Endothelial cell of umbilical vein (primary cell): ENCODE measurements at regions not wholly inside any gene's neighbourhood (a gene's known extent, or its start where the extent isn't known, plus 50 kb on each side); places are given as distances from the start of the nearest gene placed in this dataset.
"Not testable (repeated sequence)": the region's sequence is repeated elsewhere in the genome, so short reads cannot be mapped to it uniquely, and the experiment has no call there.

Experiments
- BruUV-seq: library from RNA; stranded (reverse); fragments of 400-500 nt; replicated peaks from 2 replicates; lab custom pipeline; 2021; lab: Mats Ljungman, UMichigan
- CTCF ChIA-PET: fragments of 300-600, 350-600 bp; sonication (Branson Sonifier 250); formaldehyde crosslinking; loops from one replicate; lab custom pipeline; 2021; ENCODE audit warnings: antibody characterized with exemption, inconsistent platforms; lab: Charles Lee
- POLR2A ChIA-PET: fragments of 300-600, 350-600 bp; sonication (Branson Sonifier 250); formaldehyde crosslinking; loops from one replicate; lab custom pipeline; 2021; ENCODE audit warnings: antibody characterized with exemption, inconsistent platforms; lab: Charles Lee
- DNase-seq: peaks from one replicate; pipeline ENCODE4 v3.0.0-alpha.2; 2011; ENCODE audit warnings: low read depth, low spot score
- FAIRE-seq: peaks from 2 replicates; lab custom pipeline; 2011; peaks lifted over from hg19 to GRCh38; lab: Jason Lieb, UNC
- H2AFZ ChIP-seq: 2 replicates; pipeline ENCODE4 v1.6.0; 2012; ENCODE audit warnings: low read depth, low read length, control low read depth, inconsistent platforms
- H3K27ac ChIP-seq: 2 replicates; pipeline ENCODE4 v1.5.1; 2011; ENCODE audit warnings: low read depth, mild to moderate bottlenecking, control low read depth, low read length, moderate library complexity; ENCODE audit not compliant: insufficient read depth
- H3K27me3 ChIP-seq, 2 experiments: 2 replicates each; pipeline versions ENCODE4 v1.6.0 to v1.6.1; 2011; ENCODE audit warnings: low read length in 2 of 2, mixed read lengths in 1 of 2; ENCODE audit not compliant: control insufficient read depth in 2 of 2, insufficient read depth in 2 of 2
- H3K36me3 ChIP-seq, 2 experiments: 2 replicates in 1 of 2; 3 replicates in 1 of 2; pipeline ENCODE4 v1.5.1; 2011; ENCODE audit warnings: low read length in 2 of 2, mild to moderate bottlenecking in 1 of 2, moderate library complexity in 1 of 2; ENCODE audit not compliant: control insufficient read depth in 2 of 2, insufficient read depth in 2 of 2; ENCODE audit errors: extremely low read depth in 1 of 2
- H3K4me1 ChIP-seq: 3 replicates; pipeline ENCODE4 v1.5.1; 2011; ENCODE audit warnings: mild to moderate bottlenecking, low read length; ENCODE audit not compliant: control insufficient read depth, insufficient read depth; ENCODE audit errors: extremely low read depth
- H3K4me2 ChIP-seq: 2 replicates; pipeline ENCODE4 v1.6.1; 2011; ENCODE audit warnings: low read length, control low read depth, mixed read lengths; ENCODE audit not compliant: insufficient read depth
- H3K4me3 ChIP-seq, 3 experiments: fragments of 200-600 bp in 1 of 3; sonication (generic), shearing (Covaris generic) in 1 of 3; replicated peaks in 1 of 3; 2 replicates each; pipeline ENCODE4 v1.5.1; 2011 to 2016; ENCODE audit warnings: control low read depth in 3 of 3, low read length in 3 of 3, mild to moderate bottlenecking in 2 of 3, inconsistent platforms in 1 of 3, low read depth in 1 of 3, moderate library complexity in 1 of 3; ENCODE audit not compliant: insufficient read depth in 1 of 3
- H3K79me2 ChIP-seq: 2 replicates; pipeline ENCODE4 v1.6.0; 2012; ENCODE audit warnings: low read length, inconsistent platforms; ENCODE audit not compliant: control insufficient read depth, insufficient read depth
- H3K9ac ChIP-seq: replicated peaks from 2 replicates; pipeline ENCODE3; 2011; ENCODE audit warnings: low read length, control low read depth; ENCODE audit not compliant: insufficient read depth; ENCODE audit errors: extremely low read depth
- H3K9me1 ChIP-seq: replicated peaks from 3 replicates; pipeline ENCODE4 v1.6.0; 2011; ENCODE audit warnings: mild to moderate bottlenecking, low read length; ENCODE audit not compliant: control insufficient read depth, insufficient read depth; ENCODE audit errors: extremely low read depth
- H3K9me3 ChIP-seq: replicated peaks from 2 replicates; pipeline ENCODE4 v1.5.1; 2012; ENCODE audit warnings: low read length, inconsistent platforms; ENCODE audit not compliant: control insufficient read depth, insufficient read depth
- H4K20me1 ChIP-seq: replicated peaks from 2 replicates; pipeline ENCODE3; 2011; ENCODE audit warnings: mild to moderate bottlenecking, low read length; ENCODE audit not compliant: control insufficient read depth, insufficient read depth; ENCODE audit errors: extremely low read depth
- CTCF ChIP-seq, 2 donors: IDR thresholded peaks; 1 replicate in 1 of 2; 2 replicates in 1 of 2; pipeline ENCODE4 v1.5.1; 2011; ENCODE audit warnings: low read length in 2 of 2, mild to moderate bottlenecking in 2 of 2, moderate library complexity in 2 of 2, control low read depth in 1 of 2, inconsistent platforms in 1 of 2, low read depth in 1 of 2; ENCODE audit not compliant: insufficient read depth in 1 of 2; ENCODE audit errors: extremely low read depth in 1 of 2
- EZH2 ChIP-seq: IDR thresholded peaks from 2 replicates; pipeline ENCODE4 v1.6.1; 2012; ENCODE audit warnings: borderline replicate concordance, low read depth, mild to moderate bottlenecking, moderate library complexity, low read length, inconsistent platforms; ENCODE audit not compliant: severe bottlenecking
- FOS ChIP-seq: IDR thresholded peaks from 2 replicates; pipeline ENCODE4 v1.6.1; 2011; ENCODE audit warnings: mild to moderate bottlenecking, low read length, moderate library complexity, borderline replicate concordance; ENCODE audit not compliant: insufficient read depth
- GATA2 ChIP-seq: IDR thresholded peaks from 2 replicates; pipeline ENCODE4 v1.7.0; 2011; ENCODE audit warnings: low read depth, mild to moderate bottlenecking, moderate library complexity, mixed read lengths, low read length; ENCODE audit not compliant: insufficient read length, insufficient read depth
- JUN ChIP-seq: IDR thresholded peaks from 2 replicates; pipeline ENCODE4 v1.6.1; 2011; ENCODE audit warnings: borderline replicate concordance, low read depth; ENCODE audit not compliant: insufficient read length, insufficient read depth
- MAX ChIP-seq: IDR thresholded peaks from 2 replicates; pipeline ENCODE4 v1.6.1; 2011; ENCODE audit not compliant: insufficient read depth, insufficient read length
- MYC ChIP-seq: IDR thresholded peaks from one replicate; pipeline ENCODE4 v1.6.1; 2011; ENCODE audit warnings: mild to moderate bottlenecking, low read depth, low read length
- POLR2A ChIP-seq: IDR thresholded peaks from 2 replicates; pipeline ENCODE4 v1.6.1; 2012; ENCODE audit warnings: low read depth, mild to moderate bottlenecking, control low read depth, low read length
- POLR2AphosphoS5 ChIP-seq: IDR thresholded peaks from 2 replicates; pipeline ENCODE4 v1.6.1; 2012; ENCODE audit warnings: low read depth, mild to moderate bottlenecking, control low read depth, low read length, moderate library complexity; ENCODE audit not compliant: insufficient read depth
- dilution Hi-C: fragments of 300-500 bp; cut with MboI; formaldehyde crosslinking; loops from one replicate; pipeline ENCODE4 v1.15.0; 2019; ENCODE audit warnings: low sequenced_read_pairs; ENCODE audit not compliant: extremely low pct_ligation_motif_present
- intact Hi-C: fragments of 100-400 bp; cut with micrococcal nuclease; formaldehyde crosslinking; loops from one replicate; pipeline ENCODE4 v1.10.0; 2022

- intact Hi-C loops (no loop called here), dilution Hi-C loops (no loop called here)
- H3K9me1 ChIP-seq: no peaks in the 10 kb centered on the region
- no peaks in the 10 kb centered on the region for H4K20me1 ChIP-seq
- no peak overlapping the region for H3K4me3 ChIP-seq
- H3K9me3 ChIP-seq: peaks cover 5% of the 10 kb centered on the region
- no peak overlapping the region for H3K27ac ChIP-seq
- no peak for TF ChIP-seq FOS
- no peak for TF ChIP-seq POLR2AphosphoS5
- TF ChIP-seq JUN: no peak
- no peak for TF ChIP-seq EZH2
- TF ChIP-seq CTCF (IDR thresholded peaks at IDR 0.05; ENCODE audit: extremely low read depth in 1 of 2, insufficient read depth in 1 of 2, low read depth in 1 of 2, low read length in 2 of 2): no peak
- TF ChIP-seq GATA2: no peak
- TF ChIP-seq MAX: no peak
- TF ChIP-seq POLR2A: no peak
- TF ChIP-seq MYC: no peak
- POLR2A ChIA-PET: no interaction called here
- H3K4me1 ChIP-seq: no peaks in the 10 kb centered on the region
- H3K79me2 ChIP-seq: no peaks in the 10 kb centered on the region
- DNase-seq (no peak), FAIRE-seq (no peak)
- no TSS peak for BruUV-seq
- CTCF ChIA-PET: no interaction called here
- H2AFZ ChIP-seq: no peak overlapping the region
- no peaks in the 10 kb centered on the region for H3K36me3 ChIP-seq
- no peak overlapping the region for H3K9ac ChIP-seq
- no peak overlapping the region for H3K4me2 ChIP-seq
- no peaks in the 10 kb centered on the region for H3K27me3 ChIP-seq
Observed at GRCh38 chr2:122570641-122571040, 815.2 kb downstream of the TSN start.

- CTCF ChIA-PET, BruUV-seq, POLR2A ChIA-PET, H3K36me3 ChIP-seq, dilution Hi-C loops, H3K4me1 ChIP-seq, H3K4me3 ChIP-seq, H3K27ac ChIP-seq, H3K4me2 ChIP-seq, FAIRE-seq, intact Hi-C loops, H3K79me2 ChIP-seq, H3K9me3 ChIP-seq, DNase-seq, H2AFZ ChIP-seq, H3K9me1 ChIP-seq, H3K27me3 ChIP-seq, H4K20me1 ChIP-seq, H3K9ac ChIP-seq: not testable (repeated sequence)
Observed at GRCh38 chr2:122571471-122571870, 816.0 kb downstream of the TSN start.
